GM18907 (cell line): ENCODE measurements at regions not wholly inside any gene's neighbourhood (a gene's known extent, or its start where the extent isn't known, plus 50 kb on each side); places are given as distances from the start of the nearest gene placed in this dataset.

ENCODE experiments used
- ATAC-seq: cut with Tn5 transposase; IDR thresholded peaks from one replicate; pipeline ENCODE4 v1.9.1; 2021; ENCODE audit warnings: mild to moderate bottlenecking, moderate library complexity; ENCODE audit not compliant: unreplicated experiment

GRCh38 chr15:69505956-69506556 is 53.4 kb downstream of the RPLP1 start:
- no peak for ATAC-seq

DNA sequence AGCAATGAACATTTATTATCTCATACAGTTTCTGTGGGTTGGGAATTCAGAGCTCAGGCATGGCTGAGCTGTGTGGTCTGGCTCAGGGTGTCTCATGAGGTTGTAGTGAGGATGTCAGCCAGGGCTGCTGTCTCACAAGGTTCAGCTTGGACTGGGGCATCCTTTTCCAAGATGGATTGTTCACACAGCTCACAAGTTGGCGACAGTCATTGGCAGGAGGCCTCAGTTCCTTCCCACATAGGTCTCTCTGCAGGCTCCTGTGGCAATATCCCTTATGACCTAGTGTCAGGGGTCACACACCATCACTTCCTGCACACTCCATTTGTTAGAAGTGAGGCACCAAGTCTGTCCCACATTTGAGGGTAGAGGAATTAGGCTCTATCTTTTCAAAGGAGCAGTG is 56.0 kb downstream of the RPLP1 start:
- no peak for ATAC-seq

- no peak for ATAC-seq
Measured at GRCh38 chr15:69509131-69509530, 56.5 kb downstream of the RPLP1 start.

DNA sequence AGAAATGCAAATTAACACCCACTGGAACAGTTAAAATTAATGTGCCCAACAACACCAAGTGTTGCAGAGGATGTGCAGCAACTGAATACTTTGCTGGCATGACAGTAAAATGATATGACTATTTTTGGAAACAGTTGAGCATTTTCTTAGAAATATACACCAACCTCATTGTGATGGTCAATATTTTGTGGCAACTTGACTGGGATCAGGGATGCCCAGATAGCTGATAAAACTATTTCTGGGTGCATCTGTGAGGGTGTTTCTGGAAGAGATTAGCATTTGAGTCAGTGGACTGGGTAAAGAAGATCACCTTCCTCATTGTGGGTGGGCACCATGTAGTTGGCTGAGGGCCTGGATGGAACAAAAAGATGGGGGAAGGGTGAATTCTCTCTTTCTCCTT is 57.9 kb downstream of the RPLP1 start:
- ATAC-seq: no peak

DNA sequence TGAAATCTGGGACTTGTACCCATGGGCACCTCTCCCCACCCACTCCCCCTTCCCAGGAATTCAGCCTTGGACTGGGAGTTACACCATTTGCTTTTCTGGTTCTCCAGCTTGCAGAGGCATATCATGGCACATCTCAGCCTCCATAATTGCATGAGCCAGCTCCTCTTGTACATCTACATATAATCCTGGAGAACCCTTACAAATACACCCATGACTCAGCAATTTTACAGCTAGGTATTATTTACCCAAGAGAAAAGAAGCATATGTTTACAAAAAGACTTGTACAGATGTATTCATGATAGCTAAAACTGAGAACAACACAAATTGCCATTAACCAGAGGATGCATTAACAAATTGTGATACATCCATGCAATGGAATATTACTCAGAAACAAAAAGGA is 58.4 kb downstream of the RPLP1 start:
- ATAC-seq: no peak

DNA sequence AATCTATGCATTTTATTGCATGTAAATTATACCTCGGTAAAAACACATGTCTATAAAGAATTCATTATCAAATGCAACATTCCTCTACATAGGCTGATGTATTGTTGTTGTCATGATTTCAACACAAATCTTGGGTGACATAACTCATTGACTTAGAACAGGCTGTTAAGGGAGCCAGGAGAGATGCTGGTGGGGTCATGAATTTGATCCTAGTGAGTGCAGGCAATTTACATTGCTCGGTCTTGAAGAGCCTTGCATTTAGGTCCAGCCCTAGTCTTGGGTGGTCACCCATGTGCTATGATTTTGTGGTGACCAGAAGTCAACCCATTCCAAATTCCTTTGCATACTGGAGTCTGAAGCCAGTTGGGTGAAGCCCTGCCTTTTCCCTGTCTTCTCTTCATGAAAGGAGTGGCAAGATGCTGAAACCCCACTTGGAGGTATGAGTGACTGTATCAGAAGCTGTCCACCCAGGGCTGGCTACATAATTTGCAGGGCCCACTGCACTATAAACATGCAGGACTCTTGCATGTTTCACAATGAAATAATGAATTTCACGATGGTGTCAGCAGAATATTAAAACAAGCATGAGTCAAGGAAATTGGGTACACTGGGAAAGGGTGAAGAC is 59.2 kb downstream of the RPLP1 start:
- no peak for ATAC-seq

GRCh38 chr15:69513450-69513960 is 60.9 kb downstream of the RPLP1 start:
- ATAC-seq: no peak

DNA sequence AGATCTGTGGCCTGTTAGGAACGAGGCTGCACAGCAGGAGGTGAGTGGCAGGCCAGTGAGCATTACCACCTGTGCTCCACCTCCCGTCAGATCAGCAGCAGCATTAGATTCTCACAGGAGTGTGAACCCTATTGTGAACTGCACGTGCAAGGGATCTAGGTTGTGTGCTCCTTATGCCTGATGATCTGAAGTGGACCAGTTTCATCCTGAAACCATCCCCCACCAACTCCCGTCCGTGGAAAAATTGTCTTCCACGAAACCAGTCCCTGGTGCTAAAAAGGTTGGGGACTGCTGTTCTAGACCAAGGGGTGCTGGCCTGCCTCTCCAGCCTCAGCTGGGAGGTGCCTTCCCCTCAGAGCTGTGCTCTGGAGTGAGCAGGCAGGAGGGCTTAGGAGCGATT is 61.4 kb downstream of the RPLP1 start:
- ATAC-seq: no peak

DNA sequence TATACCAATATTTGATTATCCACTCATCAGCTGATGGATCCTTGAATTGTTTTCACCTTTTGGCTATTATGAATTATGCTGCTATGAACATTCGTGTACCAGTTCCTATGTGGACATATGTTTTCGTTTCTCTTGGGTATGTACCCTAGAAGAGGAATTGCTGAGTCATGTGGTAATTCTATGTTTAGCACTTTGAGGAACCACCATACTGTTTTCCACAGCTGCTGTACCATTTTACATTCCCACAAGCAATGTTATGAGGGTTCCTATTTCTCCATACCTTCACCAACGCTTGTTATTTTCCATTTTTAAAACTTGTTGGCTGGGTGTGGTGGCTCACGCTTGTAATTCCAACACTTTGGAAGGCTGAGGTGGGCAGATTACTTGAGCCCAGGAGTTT is 62.9 kb downstream of the RPLP1 start:
- ATAC-seq: no peak

DNA sequence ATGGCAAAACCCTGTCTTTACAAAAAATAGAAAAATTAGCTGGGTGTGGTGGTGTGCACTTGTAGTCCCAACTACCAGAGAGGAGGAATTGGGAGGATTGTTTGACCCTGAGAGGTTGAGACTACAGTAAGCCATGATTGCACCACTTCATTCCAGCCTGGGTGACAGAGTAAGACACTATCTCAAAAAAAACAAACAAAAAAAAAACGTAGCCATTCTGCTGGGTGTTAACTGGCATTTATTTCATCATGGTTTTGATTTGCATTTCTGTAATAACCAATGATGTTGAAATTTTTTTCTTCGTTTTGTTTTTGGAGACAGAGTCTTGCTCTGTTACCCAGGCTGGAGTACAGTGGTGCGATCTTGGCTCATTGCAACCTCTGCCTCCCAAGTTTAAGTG is 63.3 kb downstream of the RPLP1 start:
- ATAC-seq: no peak

GRCh38 chr15:69517052-69517451 is 64.4 kb downstream of the RPLP1 start:
- ATAC-seq: no peak

DNA sequence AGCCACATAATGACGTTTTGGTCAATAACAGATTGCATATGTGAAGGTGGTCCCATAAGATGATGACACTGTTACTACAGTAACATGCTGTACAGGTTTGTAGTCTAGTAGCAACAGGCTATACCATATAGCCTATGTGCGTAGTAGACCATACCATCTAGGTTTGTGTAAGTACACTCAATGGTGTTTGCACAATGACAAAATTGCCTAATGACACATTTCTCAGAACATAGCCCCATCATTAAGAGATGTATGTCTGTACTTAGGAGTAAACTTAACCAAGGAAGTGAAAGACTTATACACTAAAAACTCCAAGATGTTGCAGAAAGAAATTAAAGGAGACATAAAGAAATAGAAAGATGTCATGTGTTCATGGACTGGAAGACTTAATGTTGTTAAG is 66.2 kb downstream of the RPLP1 start:
- no peak for ATAC-seq

DNA sequence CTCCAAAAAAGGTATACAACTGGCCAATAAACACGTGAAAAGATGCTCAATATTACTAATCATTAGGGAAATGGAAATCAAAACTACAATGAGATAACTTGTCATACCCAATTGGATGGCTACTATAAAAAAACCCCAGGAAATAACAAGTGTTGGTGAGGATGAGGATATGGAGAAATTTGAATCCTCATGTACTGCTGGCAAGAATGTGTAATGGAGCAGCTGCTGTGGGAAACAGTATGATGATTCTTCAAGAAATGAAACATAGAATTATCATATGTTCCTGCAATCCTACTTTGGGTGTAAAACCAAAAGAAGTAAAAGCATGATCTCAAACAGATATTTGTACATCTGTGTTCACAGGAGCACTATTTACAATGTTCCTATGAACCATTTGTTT is 67.4 kb downstream of the RPLP1 start:
- ATAC-seq: no peak

GRCh38 chr15:69522361-69522760 is 69.7 kb downstream of the RPLP1 start:
- no peak for ATAC-seq

- ATAC-seq: no peak
Measured at GRCh38 chr15:69523010-69524001, 70.7 kb downstream of the RPLP1 start.

DNA sequence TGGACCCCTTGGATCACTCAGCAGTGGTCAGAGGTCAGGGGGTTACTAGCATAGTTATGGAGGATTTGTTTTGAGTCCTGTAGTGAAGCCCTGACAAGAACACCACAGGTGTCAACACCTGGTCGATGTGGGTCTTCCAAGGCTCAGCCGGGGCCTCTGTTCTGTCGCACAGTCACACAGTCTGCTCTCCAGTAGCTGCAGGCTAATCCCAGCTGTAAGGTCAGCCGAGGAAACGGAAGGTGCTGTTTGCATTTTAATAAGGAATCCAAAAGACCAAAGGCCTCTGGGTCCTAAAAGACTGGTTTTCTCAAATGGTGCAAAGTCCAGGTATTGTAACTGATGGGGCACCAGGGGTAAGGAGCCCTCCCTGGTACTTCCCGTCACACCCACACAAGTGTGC is 71.7 kb downstream of the RPLP1 start:
- ATAC-seq: no peak

DNA sequence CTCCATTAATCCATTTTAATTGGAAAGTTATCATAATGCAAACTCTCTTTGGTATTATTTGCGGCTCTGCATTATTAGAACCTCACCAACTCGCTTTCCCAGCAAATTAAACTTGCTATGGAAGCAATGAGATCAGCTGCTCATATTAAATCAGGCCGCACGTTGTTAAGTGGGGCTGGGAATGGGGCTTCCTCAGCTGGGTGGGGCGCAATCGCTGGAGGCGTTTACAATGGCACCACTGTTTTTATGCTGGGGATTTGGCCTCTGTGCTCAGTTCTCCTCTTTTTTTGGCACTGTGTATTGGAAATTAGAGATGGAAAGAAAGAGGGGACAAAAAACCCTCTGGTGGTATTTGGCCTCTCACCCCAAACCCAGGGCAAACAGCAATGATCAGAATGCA is 72.2 kb downstream of the RPLP1 start:
- ATAC-seq: no peak

- ATAC-seq: no peak
Measured at GRCh38 chr15:69525543-69525942, 72.9 kb downstream of the RPLP1 start.

- ATAC-seq: no peak
Measured at GRCh38 chr15:69526081-69527061, 73.8 kb downstream of the RPLP1 start.

- ATAC-seq: no peak
Measured at GRCh38 chr15:69529141-69529540, 76.5 kb downstream of the RPLP1 start.
